ENCODE measurements at regions not wholly inside any gene's neighbourhood (a gene's known extent, or its start where the extent isn't known, plus 50 kb on each side); places are given as distances from the start of the nearest gene placed in this dataset.

- H3K9me3 ChIP-seq (ENCODE audit: control insufficient read depth in 2 of 3, low read length in 3 of 3), result no peaks in the 10 kb centered on the region
- Mint-ChIP-seq H3K27ac (peak overlapping the region in 4 of 9 donors; percentile 8 to 76 (median 24)), H3K27me3 (no peaks in the 10 kb centered on the region), H3K36me3 (peaks cover 0 to under 1% (median 0%) of the 10 kb centered on the region in 5 donors), H3K9me3 (peaks cover 0 to 1% (median 0%) of the 10 kb centered on the region in 11 donors), H3K4me3 (peak overlapping the region in 1 of 10 donors; percentile 7), H3K4me1 (peaks cover 23 to 50% (median 46%) of the 10 kb centered on the region in 7 donors)
- intact Hi-C loops (cut with micrococcal nuclease), result loop anchor here (1.0 to 10.0 kb wide), 10 partner anchors 79 to 553 kb away; no protein-coding TSS in a partner anchor
- no peak overlapping the region for H3K27ac ChIP-seq (ENCODE audit: low read depth, low read length)
- POLR2A ChIA-PET, result interaction anchor here (1.0 to 1.2 kb wide), 4 partner anchors 79 to 266 kb away, joined by 3 to 11 read pairs (median 3); no protein-coding TSS in a partner anchor
- H3K4me1 ChIP-seq (ENCODE audit: control insufficient read depth in 2 of 2, insufficient read depth in 2 of 2, low read length in 2 of 2), result peaks cover 25 to 44% of the 10 kb centered on the region in 2 donors
- no peaks in the 10 kb centered on the region for H3K27me3 ChIP-seq (ENCODE audit: control insufficient read depth in 2 of 2, insufficient read depth in 2 of 2, low read length in 2 of 2)
- CTCF ChIA-PET, result interaction anchor here (0.6 to 5.8 kb wide), 29 partner anchors 9 to 553 kb away, joined by 3 to 72 read pairs (median 4); partner anchors contain the start of genes CD200R1 and GTPBP8
- DNase-seq (peak; percentile 14 to 76 (median 60)), ATAC-seq (peak; percentile 82)
- no peak overlapping the region for H3K4me3 ChIP-seq (ENCODE audit: low read length)
- no peaks in the 10 kb centered on the region for H3K36me3 ChIP-seq (ENCODE audit: control insufficient read depth in 2 of 3, insufficient read depth in 3 of 3, low read length in 3 of 3)
Measured at GRCh38 chr3:112734736-112735350, 93.9 kb upstream of the CCDC80 start.

DNA sequence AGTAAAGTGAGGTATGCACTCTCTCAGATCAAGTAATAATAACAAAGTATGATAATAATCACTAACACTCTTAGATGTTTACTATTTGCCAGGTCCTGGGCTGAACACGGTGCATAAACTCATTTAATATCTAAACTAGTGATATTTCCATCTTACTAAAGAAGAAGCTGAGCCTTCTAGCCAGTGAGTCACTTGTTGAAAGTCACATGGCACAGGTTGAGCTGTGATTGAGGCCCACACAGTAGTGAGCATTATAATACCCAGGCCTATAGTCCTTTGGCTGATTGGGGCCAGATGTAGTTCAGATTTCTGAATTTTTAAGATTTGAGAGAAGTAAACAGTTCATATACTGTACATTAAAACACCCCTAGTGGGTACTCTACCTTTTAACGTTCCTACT lies 93.2 kb upstream of the CCDC80 start:
- H3K4me1 Mint-ChIP-seq, result peaks cover 21 to 43% (median 39%) of the 10 kb centered on the region in 7 donors
- H3K36me3 Mint-ChIP-seq, result no peaks in the 10 kb centered on the region
- no peaks in the 10 kb centered on the region for H3K27me3 Mint-ChIP-seq
- no peaks in the 10 kb centered on the region for H3K9me3 ChIP-seq (ENCODE audit: control insufficient read depth in 2 of 3, low read length in 3 of 3)
- H3K4me3 Mint-ChIP-seq, result no peak overlapping the region
- H3K36me3 ChIP-seq (ENCODE audit: control insufficient read depth in 2 of 3, insufficient read depth in 3 of 3, low read length in 3 of 3), result no peaks in the 10 kb centered on the region
- peaks cover 0 to 1% (median 0%) of the 10 kb centered on the region in 11 donors for H3K9me3 Mint-ChIP-seq
- intact Hi-C loops (cut with micrococcal nuclease), result loop anchor here (1.0 to 10.0 kb wide), 9 partner anchors 80 to 554 kb away; no protein-coding TSS in a partner anchor
- no peak overlapping the region for H3K27ac ChIP-seq (ENCODE audit: low read depth, low read length)
- H3K27ac Mint-ChIP-seq, result no peak overlapping the region
- POLR2A ChIA-PET, result interaction anchor here (1.1 to 1.2 kb wide), 3 partner anchors 80 to 267 kb away, joined by 3 to 11 read pairs (median 3); no protein-coding TSS in a partner anchor
- DNase-seq (no peak), ATAC-seq (no peak)
- CTCF ChIA-PET, result interaction anchor here (0.6 to 5.8 kb wide), 26 partner anchors 10 to 554 kb away, joined by 3 to 72 read pairs (median 4); partner anchors contain the start of genes CD200R1 and GTPBP8
- H3K4me3 ChIP-seq (ENCODE audit: low read length), result no peak overlapping the region
- peaks cover 18 to 38% of the 10 kb centered on the region in 2 donors for H3K4me1 ChIP-seq (ENCODE audit: control insufficient read depth in 2 of 2, insufficient read depth in 2 of 2, low read length in 2 of 2)
- H3K27me3 ChIP-seq (ENCODE audit: control insufficient read depth in 2 of 2, insufficient read depth in 2 of 2, low read length in 2 of 2), result no peaks in the 10 kb centered on the region

GRCh38 chr3:112730210-112730609 lies 89.3 kb upstream of the CCDC80 start:
- ChIA-PET CTCF (no interaction called here), POLR2A (no interaction called here)
- Histone ChIP-seq H3K27me3 (ENCODE audit: control insufficient read depth in 2 of 2, insufficient read depth in 2 of 2, low read length in 2 of 2) (no peaks in the 10 kb centered on the region), H3K27ac (ENCODE audit: low read depth, low read length) (no peak overlapping the region), H3K36me3 (ENCODE audit: control insufficient read depth in 2 of 3, insufficient read depth in 3 of 3, low read length in 3 of 3) (no peaks in the 10 kb centered on the region), H3K9me3 (ENCODE audit: control insufficient read depth in 2 of 3, low read length in 3 of 3) (no peaks in the 10 kb centered on the region), H3K4me1 (ENCODE audit: control insufficient read depth in 2 of 2, insufficient read depth in 2 of 2, low read length in 2 of 2) (peaks cover 3 to 4% of the 10 kb centered on the region in 2 donors), H3K4me3 (ENCODE audit: low read length) (no peak overlapping the region)
- ATAC-seq (no peak), DNase-seq (no peak)
- peaks cover 0 to 1% (median 0%) of the 10 kb centered on the region in 5 donors for H3K36me3 Mint-ChIP-seq
- H3K4me1 Mint-ChIP-seq, result peaks cover 3 to 9% (median 6%) of the 10 kb centered on the region in 7 donors
- peaks cover 0 to 2% (median 0%) of the 10 kb centered on the region in 5 donors for H3K27me3 Mint-ChIP-seq
- H3K27ac Mint-ChIP-seq, result no peak overlapping the region
- peaks cover 0 to 8% (median 0%) of the 10 kb centered on the region in 11 donors for H3K9me3 Mint-ChIP-seq
- intact Hi-C loops (cut with micrococcal nuclease), result loop anchor here in 1 of 2 donors (5.0 to 10.0 kb wide), 2 partner anchors 148 to 555 kb away; no protein-coding TSS in a partner anchor
- no peak overlapping the region for H3K4me3 Mint-ChIP-seq

DNA sequence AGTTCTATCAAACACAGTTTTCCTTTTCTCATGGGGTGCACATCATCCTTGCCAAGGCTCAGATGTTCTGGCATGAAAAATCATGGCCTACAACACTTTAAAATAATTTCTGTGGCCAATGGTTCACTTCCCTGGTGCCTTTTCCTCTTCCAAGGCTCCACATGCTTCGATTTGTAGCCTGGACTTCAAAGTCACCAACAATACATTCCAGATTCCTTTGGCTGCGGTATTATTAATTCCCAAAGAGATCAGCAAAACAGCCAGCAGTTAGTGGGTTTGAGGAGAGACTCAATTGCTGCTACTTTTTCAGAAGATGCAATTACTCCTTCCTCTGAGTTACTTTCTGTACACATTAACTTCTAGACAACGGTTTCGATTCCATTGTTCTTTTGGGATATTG lies 80.3 kb upstream of the CCDC80 start:
- DNase-seq, result no peak
- Histone ChIP-seq H3K27me3 (ENCODE audit: control insufficient read depth in 2 of 2, insufficient read depth in 2 of 2, low read length in 2 of 2) (no peaks in the 10 kb centered on the region), H3K9me3 (ENCODE audit: control insufficient read depth in 2 of 3, low read length in 3 of 3) (no peaks in the 10 kb centered on the region), H3K27ac (ENCODE audit: low read depth, low read length) (no peak overlapping the region), H3K4me1 (ENCODE audit: control insufficient read depth in 2 of 2, insufficient read depth in 2 of 2, low read length in 2 of 2) (no peaks in the 10 kb centered on the region), H3K36me3 (ENCODE audit: control insufficient read depth in 2 of 3, insufficient read depth in 3 of 3, low read length in 3 of 3) (no peaks in the 10 kb centered on the region), H3K4me3 (ENCODE audit: low read length) (no peak overlapping the region)
- ATAC-seq, result no peak
- H3K9me3 Mint-ChIP-seq, result peaks cover 0 to 5% (median 0%) of the 10 kb centered on the region in 11 donors
- peaks cover 0 to 1% (median 0%) of the 10 kb centered on the region in 5 donors for H3K36me3 Mint-ChIP-seq
- H3K27me3 Mint-ChIP-seq, result peaks cover 0 to 17% (median 6%) of the 10 kb centered on the region in 5 donors
- no peak overlapping the region for H3K27ac Mint-ChIP-seq
- H3K4me1 Mint-ChIP-seq, result peaks cover 0 to 2% (median 0%) of the 10 kb centered on the region in 7 donors
- intact Hi-C loops (cut with micrococcal nuclease), result no loop called here
- ChIA-PET POLR2A (no interaction called here), CTCF (interaction anchor here (1.2 kb wide), 1 partner anchor 76 kb away, joined by 3 read pairs; no protein-coding TSS in a partner anchor)
- no peak overlapping the region for H3K4me3 Mint-ChIP-seq

DNA sequence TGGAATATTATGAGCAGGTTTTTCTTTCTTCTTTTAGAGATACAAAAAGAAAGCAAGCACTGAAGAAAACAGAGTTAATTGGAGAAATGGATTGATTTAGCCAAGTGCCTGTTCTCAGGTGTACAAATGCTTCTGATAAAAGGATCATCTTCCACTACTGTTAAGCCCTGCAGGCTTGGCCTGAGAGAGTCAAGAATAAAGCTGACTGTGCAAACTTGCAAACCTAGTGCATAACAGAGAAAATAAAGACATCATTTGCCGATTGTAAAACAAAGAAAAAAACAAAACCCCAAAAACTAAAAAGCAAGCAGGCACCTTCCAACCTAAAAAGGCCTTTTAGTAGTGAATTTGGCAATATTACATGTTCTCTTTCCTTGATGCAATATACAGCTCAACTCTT lies 78.0 kb upstream of the CCDC80 start:
- H3K9me3 ChIP-seq (ENCODE audit: control insufficient read depth in 2 of 3, low read length in 3 of 3), result no peaks in the 10 kb centered on the region
- Mint-ChIP-seq H3K4me1 (peaks cover 0 to 2% (median 0%) of the 10 kb centered on the region in 7 donors), H3K27ac (no peak overlapping the region), H3K4me3 (no peak overlapping the region), H3K36me3 (no peaks in the 10 kb centered on the region), H3K9me3 (peaks cover 0 to 2% (median 0%) of the 10 kb centered on the region in 11 donors), H3K27me3 (peaks cover 0 to 17% (median 6%) of the 10 kb centered on the region in 5 donors)
- ATAC-seq, result no peak
- H3K4me1 ChIP-seq (ENCODE audit: control insufficient read depth in 2 of 2, insufficient read depth in 2 of 2, low read length in 2 of 2), result no peaks in the 10 kb centered on the region
- no peak overlapping the region for H3K4me3 ChIP-seq (ENCODE audit: low read length)
- H3K36me3 ChIP-seq (ENCODE audit: control insufficient read depth in 2 of 3, insufficient read depth in 3 of 3, low read length in 3 of 3), result no peaks in the 10 kb centered on the region
- H3K27me3 ChIP-seq (ENCODE audit: control insufficient read depth in 2 of 2, insufficient read depth in 2 of 2, low read length in 2 of 2), result no peaks in the 10 kb centered on the region
- DNase-seq, result no peak
- no peak overlapping the region for H3K27ac ChIP-seq (ENCODE audit: low read depth, low read length)
- ChIA-PET CTCF (no interaction called here), POLR2A (no interaction called here)
- intact Hi-C loops (cut with micrococcal nuclease), result no loop called here

DNA sequence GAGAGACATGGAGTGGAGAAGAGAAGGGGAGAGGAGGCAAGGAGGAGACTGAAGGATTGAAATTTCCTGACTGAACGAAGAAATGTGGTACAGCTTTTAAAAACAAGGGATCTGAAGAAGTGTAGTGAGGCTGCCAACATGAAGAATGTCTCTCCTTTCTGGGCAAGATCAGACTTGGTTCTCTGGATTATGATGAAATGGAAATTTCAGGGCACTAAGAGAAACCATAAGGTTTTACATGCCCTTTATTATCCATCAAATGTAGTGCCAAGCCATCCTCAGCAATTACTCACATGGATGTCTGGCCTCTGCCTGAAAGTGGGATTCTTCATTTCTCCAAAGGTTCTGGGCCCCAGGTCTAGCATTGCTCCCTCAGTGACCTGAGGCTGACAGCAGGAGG lies 77.6 kb upstream of the CCDC80 start:
- H3K27me3 Mint-ChIP-seq, result peaks cover 0 to 17% (median 6%) of the 10 kb centered on the region in 5 donors
- no peak overlapping the region for H3K27ac ChIP-seq (ENCODE audit: low read depth, low read length)
- no peaks in the 10 kb centered on the region for H3K4me1 ChIP-seq (ENCODE audit: control insufficient read depth in 2 of 2, insufficient read depth in 2 of 2, low read length in 2 of 2)
- ATAC-seq (no peak), DNase-seq (no peak)
- intact Hi-C loops (cut with micrococcal nuclease), result no loop called here
- no peak overlapping the region for H3K4me3 Mint-ChIP-seq
- H3K27ac Mint-ChIP-seq, result no peak overlapping the region
- no peaks in the 10 kb centered on the region for H3K36me3 Mint-ChIP-seq
- CTCF ChIA-PET, result no interaction called here
- H3K9me3 Mint-ChIP-seq, result peaks cover 0 to 3% (median 0%) of the 10 kb centered on the region in 11 donors
- H3K4me3 ChIP-seq (ENCODE audit: low read length), result no peak overlapping the region
- POLR2A ChIA-PET, result no interaction called here
- no peaks in the 10 kb centered on the region for H3K27me3 ChIP-seq (ENCODE audit: control insufficient read depth in 2 of 2, insufficient read depth in 2 of 2, low read length in 2 of 2)
- H3K36me3 ChIP-seq (ENCODE audit: control insufficient read depth in 2 of 3, insufficient read depth in 3 of 3, low read length in 3 of 3), result no peaks in the 10 kb centered on the region
- H3K9me3 ChIP-seq (ENCODE audit: control insufficient read depth in 2 of 3, low read length in 3 of 3), result no peaks in the 10 kb centered on the region
- H3K4me1 Mint-ChIP-seq, result peaks cover 0 to 2% (median 0%) of the 10 kb centered on the region in 7 donors

Data from naive thymus-derived CD4-positive, alpha-beta T cell (primary cell).